GM18519 (cell line): ENCODE measurements at regions not wholly inside any gene's neighbourhood (a gene's known extent, or its start where the extent isn't known, plus 50 kb on each side); places are given as distances from the start of the nearest gene placed in this dataset.
"Not testable (repeated sequence)": the region's sequence is repeated elsewhere in the genome, so short reads cannot be mapped to it uniquely, and the experiment has no call there.

ENCODE experiments used
- ATAC-seq: cut with Tn5 transposase; IDR thresholded peaks from one replicate; pipeline ENCODE4 v1.9.1; 2021; ENCODE audit warnings: mild to moderate bottlenecking, moderate library complexity; ENCODE audit not compliant: unreplicated experiment, low FRiP score

DNA sequence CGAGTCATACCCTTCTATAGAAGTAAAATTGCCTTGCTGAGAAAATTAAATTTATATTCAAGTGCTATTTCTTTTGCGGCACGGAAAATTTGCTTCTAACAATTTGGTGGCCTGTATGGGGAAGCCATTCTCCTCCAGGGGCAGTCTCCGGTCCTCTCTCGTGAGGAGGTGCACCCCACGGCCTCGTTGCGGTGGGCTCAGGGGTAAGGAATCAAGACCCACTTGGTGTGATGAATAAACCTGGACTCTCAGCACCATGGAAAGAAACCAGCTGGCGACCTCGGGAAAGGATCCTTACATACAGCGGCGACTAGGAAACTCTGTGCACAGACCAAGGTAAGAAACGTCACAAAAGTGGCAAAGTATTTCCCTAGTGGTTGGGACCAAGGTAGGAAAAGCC lies 252.9 kb downstream of the DPY19L2 start:
- ATAC-seq: no peak

DNA sequence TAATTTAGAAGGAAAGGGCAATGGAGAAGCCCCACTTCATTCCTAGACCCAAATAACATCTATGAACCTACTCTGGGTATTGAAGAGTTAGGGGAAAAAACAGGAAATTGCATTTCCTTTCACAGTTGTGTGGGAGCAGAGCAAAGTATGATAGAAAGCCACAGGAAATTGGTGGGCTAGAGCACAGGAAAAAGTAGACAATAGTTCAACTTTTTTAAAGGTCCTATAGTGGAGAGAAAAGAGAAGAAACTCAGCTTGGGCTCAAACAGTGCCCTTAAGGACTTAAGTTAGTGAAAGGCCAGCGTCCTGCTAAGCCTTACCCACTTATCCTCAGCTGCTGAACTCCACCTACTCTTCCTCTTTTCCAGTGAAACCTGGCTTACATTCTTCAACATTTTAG lies 258.1 kb downstream of the DPY19L2 start:
- no peak for ATAC-seq

DNA sequence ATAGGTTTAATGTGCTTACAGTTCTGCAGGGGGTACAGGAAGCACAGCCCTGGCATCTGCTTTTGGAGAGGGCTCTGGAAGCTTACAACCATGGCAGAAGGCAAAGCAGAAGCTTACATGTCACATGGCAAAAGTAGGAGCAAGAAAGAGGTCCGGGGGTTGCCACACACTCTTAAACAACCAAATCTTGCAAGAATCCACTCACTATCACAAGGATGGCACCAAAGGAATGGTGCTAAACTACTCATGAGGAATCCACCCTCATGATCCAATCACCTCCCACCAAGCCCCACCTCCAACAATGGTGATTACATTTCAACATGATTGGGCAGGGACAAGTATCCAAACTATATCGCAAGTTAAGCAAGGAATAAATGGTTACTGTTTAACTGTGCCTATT lies 255.8 kb upstream of the AVPR1A start:
- ATAC-seq: no peak

DNA sequence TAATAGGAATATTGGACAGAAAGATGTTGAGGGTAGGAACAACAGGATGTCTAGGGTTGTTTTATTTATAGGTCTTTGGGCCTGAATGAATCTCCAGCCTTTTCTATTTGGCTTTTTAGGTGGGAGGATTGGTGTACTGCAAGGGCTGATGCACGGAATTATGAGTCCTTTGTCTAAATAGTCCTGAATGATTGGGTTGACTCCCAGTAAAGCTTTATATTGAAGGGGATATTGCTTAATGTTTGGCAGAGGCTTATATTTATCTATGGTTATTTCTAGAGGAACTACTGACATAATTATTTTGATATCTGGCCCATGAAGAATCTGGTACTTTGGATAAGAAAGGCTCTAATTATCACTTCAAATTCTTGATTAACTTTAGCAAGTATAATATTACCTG lies 253.6 kb upstream of the AVPR1A start:
- no peak for ATAC-seq

DNA sequence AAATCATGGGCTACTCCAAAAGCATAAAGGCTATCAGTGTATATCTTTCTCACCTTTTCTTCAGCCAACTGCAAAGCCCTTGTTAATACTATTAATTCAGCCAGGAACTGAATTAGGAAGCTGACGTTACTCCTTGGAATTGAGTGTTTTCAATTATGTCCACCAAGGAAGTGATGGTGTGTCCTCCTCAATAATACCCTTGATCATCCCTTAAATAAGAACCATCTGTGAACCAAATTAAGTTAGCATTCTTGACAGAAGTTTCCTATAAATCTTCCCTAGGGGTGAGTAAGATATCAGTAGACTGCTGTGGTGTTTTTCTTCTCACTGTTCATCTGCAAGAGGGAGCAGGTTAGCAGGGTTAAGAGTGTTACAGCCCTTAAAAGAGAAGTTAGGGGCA lies 252.3 kb upstream of the AVPR1A start:
- no peak for ATAC-seq

- ATAC-seq: no peak
Observed at GRCh38 chr12:63400718-63401117, 249.7 kb upstream of the AVPR1A start.

DNA sequence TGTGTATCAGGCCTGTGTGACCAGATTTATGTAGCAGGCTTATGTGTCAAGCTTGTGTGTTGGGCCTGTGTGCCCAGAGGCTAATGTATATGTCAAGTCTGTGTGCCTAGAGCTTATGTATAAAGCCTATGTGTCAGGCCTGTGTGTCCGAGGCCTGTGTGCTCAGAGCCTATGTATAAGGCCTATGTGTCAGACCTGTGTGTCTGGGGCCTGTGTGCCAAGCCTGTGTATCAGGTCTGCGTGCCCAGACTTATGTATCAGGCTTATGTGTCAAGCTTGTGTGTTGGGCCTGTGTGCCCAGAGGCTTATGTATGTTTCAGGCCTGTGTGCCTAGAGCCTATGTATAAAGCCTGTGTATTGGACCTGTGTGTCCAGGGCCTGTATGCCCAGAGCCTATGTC lies 249.3 kb upstream of the AVPR1A start:
- no peak for ATAC-seq

- no peak for ATAC-seq
Observed at GRCh38 chr12:63397807-63398206, 246.8 kb upstream of the AVPR1A start.

- no peak for ATAC-seq
Observed at GRCh38 chr12:63396135-63396534, 245.1 kb upstream of the AVPR1A start.

DNA sequence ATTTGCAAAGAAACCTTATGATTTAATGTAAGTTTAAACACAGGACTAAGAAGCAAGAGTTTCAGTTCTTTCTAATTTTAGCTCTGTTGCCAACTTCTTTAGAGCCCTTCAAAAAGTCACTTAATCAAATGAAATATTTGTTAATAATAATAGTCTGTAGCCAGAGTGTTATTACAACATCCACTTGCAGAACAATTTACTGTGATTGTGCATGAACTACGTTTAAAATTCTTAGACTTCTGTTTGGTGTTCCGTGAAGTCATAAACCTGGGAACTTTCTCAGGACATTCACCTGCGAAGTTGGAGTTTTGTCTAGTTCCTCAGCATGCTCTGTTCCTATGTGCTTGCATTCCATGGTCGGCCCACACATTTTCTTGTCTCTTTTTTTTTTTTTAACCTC lies 244.0 kb upstream of the AVPR1A start:
- ATAC-seq: no peak

- no peak for ATAC-seq
Observed at GRCh38 chr12:63394349-63394748, 243.3 kb upstream of the AVPR1A start.

DNA sequence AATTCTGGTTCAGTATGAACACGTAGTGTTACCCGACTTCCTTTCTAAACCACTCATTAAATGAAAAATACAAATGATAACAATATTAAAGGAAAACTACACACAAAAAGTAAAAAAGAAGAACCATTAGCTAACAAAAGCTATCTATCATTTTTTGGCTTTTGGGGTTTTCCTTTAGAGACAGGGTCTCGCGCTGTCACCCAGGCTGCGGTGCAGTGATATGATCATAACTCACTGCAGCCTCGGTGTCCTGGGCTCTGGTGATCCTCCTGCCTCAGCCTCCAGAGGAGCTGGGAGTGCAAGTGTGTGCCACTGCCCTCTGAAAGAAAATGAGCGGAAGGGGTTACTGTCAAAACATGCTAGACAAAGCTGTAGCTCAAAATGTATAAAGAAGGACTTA lies 238.2 kb upstream of the AVPR1A start:
- no peak for ATAC-seq

DNA sequence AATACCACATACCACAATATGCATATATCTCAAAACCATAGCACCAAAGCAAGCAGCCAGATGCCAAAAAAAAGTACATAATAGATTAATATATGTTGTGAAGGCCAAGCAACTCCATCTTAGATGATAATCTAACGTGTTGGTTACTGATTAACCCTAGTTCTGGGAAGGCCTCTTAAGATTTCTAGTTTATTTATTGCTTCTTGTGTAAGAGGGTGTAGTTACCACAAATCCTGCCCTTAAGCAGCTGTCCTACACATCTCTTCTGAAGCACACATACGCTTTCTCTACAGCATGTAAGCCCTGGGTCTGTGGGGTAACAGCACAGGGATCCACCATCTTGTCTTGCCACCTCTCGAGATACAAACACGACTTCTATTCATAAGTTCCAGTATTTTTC lies 236.8 kb upstream of the AVPR1A start:
- ATAC-seq: no peak

DNA sequence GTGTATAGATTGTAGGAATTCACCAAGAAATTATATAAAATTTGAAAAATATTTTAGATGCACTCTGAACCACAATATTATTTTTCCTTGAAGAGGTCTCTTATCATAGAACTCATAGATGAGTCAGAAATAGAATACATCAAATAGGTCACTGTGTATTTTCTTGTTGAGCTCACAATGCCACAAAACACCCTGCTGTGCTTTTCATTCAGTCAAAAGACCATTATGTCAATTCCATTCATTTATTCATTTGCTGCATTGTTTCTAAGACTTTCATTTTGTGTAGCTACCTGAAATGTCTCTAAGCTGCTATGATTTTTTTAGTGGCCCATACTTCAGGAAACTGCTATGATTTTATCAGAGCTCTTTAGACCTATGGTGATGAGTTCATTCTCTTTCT lies 231.9 kb upstream of the AVPR1A start:
- no peak for ATAC-seq

GRCh38 chr12:63362791-63363190 lies 211.8 kb upstream of the AVPR1A start:
- ATAC-seq: no peak

DNA sequence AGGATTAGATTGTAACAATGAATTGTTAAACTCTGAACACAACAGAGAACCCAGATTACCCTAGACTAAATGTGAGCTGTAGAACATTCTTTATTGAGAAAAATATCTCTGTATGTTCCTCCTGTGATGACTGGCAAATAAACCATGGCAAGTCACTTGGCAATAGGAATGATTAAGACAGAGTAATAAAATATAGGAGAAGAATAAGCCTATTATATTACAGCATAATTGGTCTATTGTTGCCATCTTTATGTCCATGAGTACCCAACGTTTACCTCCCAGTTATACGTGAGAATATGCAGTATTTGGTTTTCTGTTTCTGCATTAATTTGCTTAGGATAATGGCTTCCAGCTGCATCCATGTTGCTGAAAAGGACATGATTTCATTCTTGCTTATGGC lies 211.2 kb upstream of the AVPR1A start:
- no peak for ATAC-seq

DNA sequence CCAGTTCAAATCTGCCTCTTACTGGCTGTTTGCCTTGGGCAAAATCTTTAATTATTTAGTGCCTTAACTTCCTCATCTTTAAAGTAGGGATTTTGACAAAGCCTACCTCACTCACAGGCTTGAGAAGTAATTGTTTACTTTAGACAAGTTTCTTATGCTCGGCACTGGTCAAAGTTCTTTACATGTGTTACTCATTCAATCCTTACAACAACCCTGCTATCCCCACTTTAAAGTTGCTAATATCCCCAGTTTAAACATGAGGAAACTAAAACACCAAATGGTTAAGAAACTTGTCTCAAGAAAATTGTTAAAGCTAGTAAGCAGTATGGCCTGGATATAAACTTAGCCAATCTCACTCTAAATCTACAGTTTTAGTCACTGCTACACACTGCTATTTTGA lies 204.0 kb upstream of the AVPR1A start:
- ATAC-seq: no peak

DNA sequence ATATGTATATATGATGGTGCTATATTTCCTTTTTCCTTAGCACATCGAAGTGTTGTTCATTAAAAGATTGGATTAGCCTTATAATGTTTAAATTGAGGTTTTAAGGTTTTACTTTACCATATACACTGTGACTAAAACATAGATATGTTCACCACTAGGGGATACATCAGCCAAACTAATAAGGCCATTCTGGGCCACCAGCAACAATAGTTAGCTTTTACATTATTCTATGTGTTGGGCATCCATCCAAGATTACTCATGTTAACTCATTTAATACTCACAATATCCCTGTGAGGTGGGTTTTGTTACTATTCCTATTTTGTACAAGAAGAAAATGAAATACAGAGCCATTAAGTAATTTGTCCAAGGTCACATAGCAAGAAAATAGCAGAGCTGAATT lies 202.6 kb upstream of the AVPR1A start:
- ATAC-seq: no peak

DNA sequence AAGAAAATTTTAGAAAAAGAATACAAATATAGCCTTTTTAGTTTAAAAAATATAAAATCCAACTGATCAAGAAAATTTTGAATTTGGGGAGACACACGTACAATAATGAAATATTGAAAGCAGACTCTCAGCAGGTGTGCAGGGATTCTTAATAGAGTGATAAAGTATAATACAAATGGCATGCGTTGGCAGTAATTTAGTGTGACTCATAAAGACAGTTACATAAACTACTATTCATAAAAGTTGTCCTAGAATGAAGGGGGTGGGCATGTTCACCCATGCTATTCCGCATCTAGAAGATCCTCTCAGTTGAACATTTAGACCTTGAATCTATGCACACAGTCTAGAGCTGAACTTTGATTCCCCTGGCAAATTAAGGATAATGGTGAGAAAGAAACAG lies 200.4 kb upstream of the AVPR1A start:
- no peak for ATAC-seq

- ATAC-seq: no peak
Observed at GRCh38 chr12:63348556-63348955, 197.6 kb upstream of the AVPR1A start.

DNA sequence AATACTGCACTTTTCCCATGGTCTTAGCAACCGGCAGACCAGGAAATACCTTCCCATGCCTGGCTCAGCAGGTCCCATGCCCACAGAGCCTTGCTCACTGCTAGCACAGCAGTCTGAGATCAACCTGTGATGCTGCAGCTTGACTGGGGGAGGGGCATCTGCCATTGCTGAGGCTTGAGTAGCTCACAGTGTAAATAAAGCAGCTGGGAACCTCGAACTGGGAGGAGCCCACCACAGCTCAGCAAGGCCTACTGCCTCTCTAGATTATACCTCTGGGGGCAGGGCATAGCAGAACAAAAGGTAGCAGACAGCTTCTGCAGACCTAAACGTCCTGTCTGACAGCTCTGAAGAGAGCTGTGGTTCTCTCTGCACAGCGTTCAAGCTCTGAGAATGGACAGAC lies 186.2 kb upstream of the AVPR1A start:
- ATAC-seq: not testable (repeated sequence)

GRCh38 chr12:63326260-63326659 lies 175.3 kb upstream of the AVPR1A start:
- ATAC-seq: no peak

DNA sequence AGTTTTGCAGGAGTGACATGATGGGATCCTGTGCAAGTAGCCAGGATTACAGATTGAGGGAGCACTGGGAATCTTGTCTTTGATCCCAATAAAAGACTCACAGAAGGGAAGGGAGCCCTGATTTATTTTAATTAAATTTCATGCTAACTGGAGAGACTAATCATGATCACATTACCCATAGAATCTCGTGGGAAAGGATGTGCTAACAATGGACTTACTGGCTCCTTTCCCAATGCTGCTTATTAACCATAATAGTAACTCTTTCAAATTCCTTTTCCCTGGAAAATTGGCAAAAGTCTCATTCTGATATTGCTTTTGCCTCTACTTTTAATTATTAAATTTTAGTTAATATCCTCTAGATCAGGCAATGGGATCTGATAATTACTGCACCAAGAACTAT lies 174.8 kb upstream of the AVPR1A start:
- no peak for ATAC-seq

- no peak for ATAC-seq
Observed at GRCh38 chr12:63323942-63324341, 172.9 kb upstream of the AVPR1A start.
